ENCODE measurements at regions not wholly inside any gene's neighbourhood (a gene's known extent, or its start where the extent isn't known, plus 50 kb on each side); places are given as distances from the start of the nearest gene placed in this dataset.

- no peak for TF ChIP-seq POLR2A (IDR thresholded peaks at IDR 0.05; ENCODE audit: low read length)
- TF ChIP-seq GATA1 (IDR thresholded peaks at IDR 0.05; ENCODE audit: low read depth, low read length) = no peak
These were observed 463.6 kb upstream of the REG3G start for GRCh38 chr2:78561876-78562275.
